ENCODE measurements at regions not wholly inside any gene's neighbourhood (a gene's known extent, or its start where the extent isn't known, plus 50 kb on each side); places are given as distances from the start of the nearest gene placed in this dataset.
"Not testable (repeated sequence)": the region's sequence is repeated elsewhere in the genome, so short reads cannot be mapped to it uniquely, and the experiment has no call there.

DNA sequence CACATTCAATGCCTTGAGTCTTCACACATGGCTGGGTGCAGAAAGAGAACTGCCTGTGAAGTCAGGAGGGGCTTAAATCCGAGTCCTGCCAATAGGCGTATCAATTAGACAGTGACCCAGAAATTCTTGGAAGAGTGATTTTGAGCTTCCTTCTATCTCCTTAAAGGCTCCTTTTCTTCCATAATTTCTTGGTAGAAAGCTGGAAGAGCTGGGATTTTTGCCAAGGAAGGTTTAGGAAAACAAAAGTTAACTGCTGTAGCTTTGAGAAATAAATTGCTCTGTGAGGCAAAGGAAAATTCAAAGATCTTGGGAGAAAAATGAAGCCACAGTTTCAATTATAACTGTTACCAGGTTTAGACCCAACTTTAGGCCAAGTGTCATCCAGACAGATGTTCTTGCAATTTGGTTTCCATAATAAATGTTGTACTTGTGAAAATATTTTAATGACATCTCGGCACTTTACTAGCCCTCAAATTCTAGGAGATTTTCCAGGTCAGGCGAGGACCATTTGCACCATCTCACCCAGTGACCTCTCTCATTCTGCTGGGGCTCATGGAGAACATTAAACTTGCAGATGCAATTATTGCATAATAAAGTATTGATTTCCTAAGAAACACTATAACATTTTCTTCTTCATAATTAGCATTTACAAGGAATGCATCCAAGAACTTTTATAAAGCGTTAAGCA, 329.7 kb upstream of the MEIS1 start:
- peak in 1 of 58 donors; percentile 12 for DNase-seq

DNA sequence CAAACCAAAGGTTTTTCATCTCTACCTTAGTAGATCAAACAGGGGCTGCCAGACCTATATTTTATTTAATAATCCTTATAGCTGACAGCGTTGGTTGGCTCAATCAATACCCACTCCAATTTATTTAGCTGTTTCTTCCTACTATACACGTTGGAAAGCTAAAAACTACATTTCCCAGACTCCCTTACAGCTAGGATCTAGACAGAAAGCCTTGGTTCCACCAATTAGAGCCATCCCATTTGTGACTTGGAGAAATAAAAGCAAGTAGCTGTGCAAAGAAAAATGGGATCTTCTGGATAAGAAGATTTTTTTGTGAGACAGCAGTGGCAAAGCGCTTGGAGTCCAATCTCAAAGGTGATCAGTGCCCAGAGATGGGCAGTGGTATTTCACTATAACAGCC, 331.3 kb upstream of the MEIS1 start:
- no peak for DNase-seq

- DNase-seq = no peak
These were observed 333.7 kb upstream of the MEIS1 start for GRCh38 chr2:66101206-66101605.

GRCh38 chr2:66095820-66096345, 339.0 kb upstream of the MEIS1 start:
- no peak for DNase-seq

DNA sequence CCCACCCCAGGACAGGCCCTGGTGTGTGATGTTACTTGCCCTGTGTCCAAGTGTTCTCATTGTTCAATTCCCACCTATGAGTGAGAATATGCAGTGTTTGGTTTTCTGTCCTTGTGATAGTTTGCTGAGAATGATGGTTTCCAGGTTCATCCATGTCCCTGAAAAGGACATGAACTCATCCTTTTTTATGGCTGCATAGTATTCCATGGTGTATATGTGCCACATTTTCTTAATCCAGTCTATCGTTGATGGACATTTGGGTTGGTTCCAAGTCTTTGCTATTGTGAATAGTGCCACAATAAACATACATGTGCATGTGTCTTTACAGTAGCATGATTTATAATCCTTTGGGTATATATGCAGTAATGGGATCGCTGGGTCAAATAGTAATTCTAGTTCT, 340.2 kb upstream of the MEIS1 start:
- not testable (repeated sequence) for DNase-seq

- DNase-seq = no peak
These were observed 341.6 kb upstream of the MEIS1 start for GRCh38 chr2:66093371-66093770.

GRCh38 chr2:66084948-66085590, 349.9 kb upstream of the MEIS1 start:
- no peak for DNase-seq

DNA sequence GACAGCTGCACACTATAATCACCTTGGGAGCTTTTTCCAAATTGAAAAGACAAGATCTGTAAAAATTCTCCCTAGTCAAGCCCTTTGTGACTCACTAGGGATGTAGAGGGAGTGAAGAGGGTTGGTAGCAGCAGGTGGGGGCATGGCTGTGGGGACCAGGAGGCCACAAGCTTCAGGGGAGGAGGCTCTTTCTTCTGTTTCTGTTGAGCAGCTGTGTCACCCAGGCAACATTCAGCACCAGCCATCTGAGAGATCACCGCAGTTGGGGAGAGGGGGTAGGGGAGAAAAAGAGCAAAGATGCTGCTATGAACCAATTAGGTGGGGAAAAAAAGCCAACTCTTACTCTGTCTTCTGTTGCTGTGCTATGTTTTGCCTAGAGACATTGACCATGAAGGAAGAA, 352.3 kb upstream of the MEIS1 start:
- DNase-seq = no peak

DNA sequence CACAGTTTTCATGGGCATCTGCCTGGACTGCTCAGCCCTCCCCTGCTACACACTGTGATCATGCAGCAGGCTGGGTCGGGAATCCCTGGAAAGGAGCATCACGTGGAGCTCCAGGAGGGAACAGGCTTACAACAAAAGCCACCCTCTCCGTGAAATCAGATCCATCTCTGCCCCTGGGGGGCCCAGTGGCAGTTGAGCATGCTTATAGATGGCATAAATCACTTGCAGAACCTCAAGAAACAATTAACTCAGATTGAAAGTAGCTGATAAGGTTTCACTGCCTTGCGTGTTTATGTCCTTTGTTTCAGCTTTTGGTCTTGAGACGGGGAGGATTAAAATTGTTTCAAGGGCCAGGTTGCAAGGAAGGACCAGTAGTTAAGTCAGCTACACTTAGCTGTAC, 354.8 kb upstream of the MEIS1 start:
- no peak for DNase-seq

GRCh38 chr2:66073172-66073571, 361.8 kb upstream of the MEIS1 start:
- DNase-seq = no peak

DNA sequence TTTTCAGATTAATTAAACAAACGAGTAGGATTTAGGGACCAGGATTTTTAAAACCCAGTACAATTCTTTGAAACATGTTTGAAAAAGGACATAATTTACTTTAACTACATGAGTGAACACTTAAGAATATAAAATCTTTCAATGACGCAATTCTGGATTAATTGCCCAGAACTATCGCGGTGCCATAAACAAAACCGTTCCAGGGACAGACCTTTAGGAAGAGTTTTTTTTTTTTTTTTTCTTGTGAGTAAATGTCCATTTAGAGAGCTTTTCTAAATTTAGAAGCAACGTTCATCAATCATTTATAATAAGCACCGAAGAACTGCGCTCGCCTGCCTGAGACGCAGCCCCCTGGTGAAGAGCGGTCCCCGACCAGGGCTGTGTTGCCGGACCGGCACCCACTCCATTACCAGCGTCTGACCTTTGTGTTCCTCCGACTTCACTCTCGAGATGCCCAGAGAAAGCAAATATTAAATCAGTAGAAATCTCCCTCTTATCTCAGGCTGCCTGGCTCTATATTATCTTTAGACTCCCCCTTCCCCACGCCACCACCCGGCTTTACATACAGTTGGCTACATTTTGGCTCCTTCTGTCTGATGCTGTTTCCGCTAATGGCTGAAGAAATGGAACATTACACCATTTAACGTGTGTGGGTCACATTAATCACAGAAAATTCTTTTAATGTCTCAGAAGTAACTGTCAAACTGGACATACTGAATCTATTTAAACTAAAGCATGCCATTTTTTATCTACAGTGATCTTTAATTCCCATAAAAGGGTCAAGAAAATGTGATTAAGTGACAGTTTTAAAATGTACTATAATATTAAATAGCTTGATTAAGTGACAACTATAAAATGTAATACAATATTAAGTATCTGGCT, 364.0 kb upstream of the MEIS1 start:
- DNase-seq = no peak

- DNase-seq = no peak
These were observed 364.8 kb upstream of the MEIS1 start for GRCh38 chr2:66069937-66070720.

- no peak for DNase-seq
These were observed 368.9 kb upstream of the MEIS1 start for GRCh38 chr2:66066032-66066431.

- DNase-seq = no peak
These were observed 375.6 kb upstream of the MEIS1 start for GRCh38 chr2:66059332-66059731.

GRCh38 chr2:66058675-66059074, 376.2 kb upstream of the MEIS1 start:
- no peak for DNase-seq

DNA sequence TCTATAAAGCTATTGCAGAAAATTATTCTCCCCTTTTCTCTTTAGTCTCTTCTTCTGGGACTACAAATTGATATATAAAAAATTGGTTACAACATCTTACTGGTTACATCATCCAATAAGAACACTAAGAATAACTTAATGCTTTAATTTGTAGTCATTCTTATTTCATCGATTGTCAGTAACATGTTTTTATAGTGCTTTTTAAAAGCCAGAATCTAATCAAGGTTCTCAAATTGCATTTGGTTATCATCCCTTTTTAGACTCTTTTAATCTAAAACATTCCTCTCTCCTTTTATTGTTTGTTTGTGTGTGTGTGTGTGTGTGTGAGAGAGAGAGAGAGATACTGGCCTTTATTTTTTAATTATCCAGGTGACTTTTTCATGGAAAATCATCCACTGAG, 377.1 kb upstream of the MEIS1 start:
- no peak for DNase-seq

- DNase-seq = no peak
These were observed 384.5 kb upstream of the MEIS1 start for GRCh38 chr2:66050392-66050791.

DNA sequence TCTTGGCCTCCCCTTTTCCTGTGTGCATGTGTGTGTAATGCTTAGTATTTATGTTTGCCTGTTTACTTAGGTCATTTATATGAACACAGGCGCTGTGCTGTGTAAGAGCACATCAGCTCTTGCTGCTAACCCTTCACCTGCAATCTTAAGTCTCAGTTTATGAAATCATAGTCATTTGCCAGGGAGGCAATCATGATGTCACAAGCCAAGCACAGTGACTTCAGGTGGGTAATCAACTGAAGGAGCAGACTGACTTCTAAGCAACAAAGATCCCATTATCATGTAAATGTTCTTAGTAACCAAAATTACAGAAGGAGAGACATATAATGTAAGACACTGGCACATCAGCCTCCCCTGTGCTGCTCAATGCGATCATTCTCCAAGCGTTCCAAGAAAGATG, 386.3 kb upstream of the MEIS1 start:
- DNase-seq = no peak

GRCh38 chr2:66041902-66042657, 392.8 kb upstream of the MEIS1 start:
- no peak for DNase-seq

GRCh38 chr2:66036948-66037347, 398.0 kb upstream of the MEIS1 start:
- no peak for DNase-seq

- no peak for DNase-seq
These were observed 400.5 kb upstream of the MEIS1 start for GRCh38 chr2:66034467-66034866.

Measured in anterior cingulate cortex (tissue), 58 donors.